ENCODE measurements at regions not wholly inside any gene's neighbourhood (a gene's known extent, or its start where the extent isn't known, plus 50 kb on each side); places are given as distances from the start of the nearest gene placed in this dataset.
"Not testable (repeated sequence)": the region's sequence is repeated elsewhere in the genome, so short reads cannot be mapped to it uniquely, and the experiment has no call there.

- H3K4me3 ChIP-seq (ENCODE audit: low read length in 2 of 2) = no peak overlapping the region
- no peak for DNase-seq (ENCODE audit: low read depth in 6 of 9, low spot score in 9 of 9)
- WGBS = 90% methylated on average over 6 of the region's 6 CpGs
Measured at GRCh38 chr16:47847220-47847970, 308.4 kb downstream of the ABCC12 start.

GRCh38 chr16:47834485-47835024 lies 321.2 kb downstream of the ABCC12 start:
- DNase-seq (ENCODE audit: low read depth in 6 of 9, low spot score in 9 of 9) = no peak
- Histone ChIP-seq H3K36me3 (ENCODE audit: control insufficient read depth in 2 of 2, insufficient read depth in 2 of 2, low read length in 1 of 2) (no peaks in the 10 kb centered on the region), H3K4me1 (ENCODE audit: control insufficient read depth in 2 of 2, insufficient read depth in 2 of 2, low read length in 2 of 2) (no peaks in the 10 kb centered on the region), H3K4me3 (ENCODE audit: low read length in 2 of 2) (no peak overlapping the region), H3K27me3 (ENCODE audit: control insufficient read depth in 2 of 2, insufficient read depth in 1 of 2, low read length in 1 of 2) (no peaks in the 10 kb centered on the region), H3K9me3 (ENCODE audit: control insufficient read depth in 2 of 2, insufficient read depth in 1 of 2, low read length in 1 of 2) (peaks cover 0 to 2% of the 10 kb centered on the region in 2 donors), H3K27ac (ENCODE audit: low read depth in 1 of 2, low read length in 1 of 2) (no peak overlapping the region)
- 79% methylated on average over 2 of the region's 2 CpGs for WGBS

More at GRCh38 chr16:47847220-47847970, 308.4 kb downstream of the ABCC12 start:
- Histone ChIP-seq H3K27me3 (ENCODE audit: control insufficient read depth in 2 of 2, insufficient read depth in 1 of 2, low read length in 1 of 2) (no peaks in the 10 kb centered on the region), H3K9me3 (ENCODE audit: control insufficient read depth in 2 of 2, insufficient read depth in 1 of 2, low read length in 1 of 2) (no peaks in the 10 kb centered on the region), H3K4me1 (ENCODE audit: control insufficient read depth in 2 of 2, insufficient read depth in 2 of 2, low read length in 2 of 2) (no peaks in the 10 kb centered on the region), H3K36me3 (ENCODE audit: control insufficient read depth in 2 of 2, insufficient read depth in 2 of 2, low read length in 1 of 2) (no peaks in the 10 kb centered on the region), H3K27ac (ENCODE audit: low read depth in 1 of 2, low read length in 1 of 2) (no peak overlapping the region)

- Histone ChIP-seq H3K4me3 (ENCODE audit: low read length in 2 of 2) (no peak overlapping the region), H3K9me3 (ENCODE audit: control insufficient read depth in 2 of 2, insufficient read depth in 1 of 2, low read length in 1 of 2) (peaks cover 0 to 2% of the 10 kb centered on the region in 2 donors), H3K4me1 (ENCODE audit: control insufficient read depth in 2 of 2, insufficient read depth in 2 of 2, low read length in 2 of 2) (no peaks in the 10 kb centered on the region), H3K27ac (ENCODE audit: low read depth in 1 of 2, low read length in 1 of 2) (no peak overlapping the region), H3K27me3 (ENCODE audit: control insufficient read depth in 2 of 2, insufficient read depth in 1 of 2, low read length in 1 of 2) (no peaks in the 10 kb centered on the region), H3K36me3 (ENCODE audit: control insufficient read depth in 2 of 2, insufficient read depth in 2 of 2, low read length in 1 of 2) (no peaks in the 10 kb centered on the region)
- 83% methylated on average over 1 of the region's 1 CpG for WGBS
- DNase-seq (ENCODE audit: low read depth in 6 of 9, low spot score in 9 of 9) = no peak
Measured at GRCh38 chr16:47833771-47834170, 322.0 kb downstream of the ABCC12 start.

- DNase-seq (ENCODE audit: low read depth in 6 of 9, low spot score in 9 of 9) = no peak
Measured at GRCh38 chr16:47829850-47830600, 325.8 kb downstream of the ABCC12 start.

GRCh38 chr16:47826070-47826469 lies 329.7 kb downstream of the ABCC12 start:
- Histone ChIP-seq H3K4me1 (ENCODE audit: control insufficient read depth in 2 of 2, insufficient read depth in 2 of 2, low read length in 2 of 2) (no peaks in the 10 kb centered on the region), H3K9me3 (ENCODE audit: control insufficient read depth in 2 of 2, insufficient read depth in 1 of 2, low read length in 1 of 2) (peaks cover 0 to 2% of the 10 kb centered on the region in 2 donors), H3K4me3 (ENCODE audit: low read length in 2 of 2) (no peak overlapping the region), H3K36me3 (ENCODE audit: control insufficient read depth in 2 of 2, insufficient read depth in 2 of 2, low read length in 1 of 2) (no peaks in the 10 kb centered on the region), H3K27me3 (ENCODE audit: control insufficient read depth in 2 of 2, insufficient read depth in 1 of 2, low read length in 1 of 2) (no peaks in the 10 kb centered on the region), H3K27ac (ENCODE audit: low read depth in 1 of 2, low read length in 1 of 2) (no peak overlapping the region)
- DNase-seq (ENCODE audit: low read depth in 6 of 9, low spot score in 9 of 9) = no peak
- WGBS = 90% methylated on average over 4 of the region's 4 CpGs

More at GRCh38 chr16:47829850-47830600, 325.8 kb downstream of the ABCC12 start:
- H3K36me3 ChIP-seq (ENCODE audit: control insufficient read depth in 2 of 2, insufficient read depth in 2 of 2, low read length in 1 of 2) = no peaks in the 10 kb centered on the region
- H3K4me3 ChIP-seq (ENCODE audit: low read length in 2 of 2) = no peak overlapping the region
- no peaks in the 10 kb centered on the region for H3K4me1 ChIP-seq (ENCODE audit: control insufficient read depth in 2 of 2, insufficient read depth in 2 of 2, low read length in 2 of 2)
- H3K9me3 ChIP-seq (ENCODE audit: control insufficient read depth in 2 of 2, insufficient read depth in 1 of 2, low read length in 1 of 2) = peaks cover 0 to 2% of the 10 kb centered on the region in 2 donors
- H3K27me3 ChIP-seq (ENCODE audit: control insufficient read depth in 2 of 2, insufficient read depth in 1 of 2, low read length in 1 of 2) = no peaks in the 10 kb centered on the region
- no peak overlapping the region for H3K27ac ChIP-seq (ENCODE audit: low read depth in 1 of 2, low read length in 1 of 2)
- WGBS = 90% methylated on average over 2 of the region's 2 CpGs

DNA sequence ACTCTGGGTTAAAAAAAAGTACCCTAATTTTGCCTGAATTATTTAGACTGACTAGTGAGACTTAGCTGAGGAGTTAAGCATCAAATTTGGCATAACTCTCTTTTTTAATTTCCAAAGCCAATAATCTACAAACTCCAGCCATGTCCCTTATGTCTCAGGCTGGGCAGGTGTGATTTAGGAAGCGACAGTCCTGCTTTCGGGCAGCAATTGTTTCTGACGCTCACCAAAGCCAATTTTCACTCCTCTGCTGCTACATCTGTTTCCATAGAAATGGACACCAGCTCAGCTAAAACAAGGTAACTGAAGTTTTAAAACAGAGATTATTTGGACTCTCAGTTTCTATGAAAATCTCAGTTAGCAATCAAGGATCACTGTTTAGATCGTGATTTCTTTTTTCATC lies 338.7 kb downstream of the ABCC12 start:
- peaks cover 0 to 4% of the 10 kb centered on the region in 2 donors for H3K9me3 ChIP-seq (ENCODE audit: control insufficient read depth in 2 of 2, insufficient read depth in 1 of 2, low read length in 1 of 2)
- 95% methylated on average over 4 of the region's 4 CpGs for WGBS
- no peak overlapping the region for H3K4me3 ChIP-seq (ENCODE audit: low read length in 2 of 2)
- H3K27me3 ChIP-seq (ENCODE audit: control insufficient read depth in 2 of 2, insufficient read depth in 1 of 2, low read length in 1 of 2) = no peaks in the 10 kb centered on the region
- no peak for DNase-seq (ENCODE audit: low read depth in 6 of 9, low spot score in 9 of 9)
- H3K36me3 ChIP-seq (ENCODE audit: control insufficient read depth in 2 of 2, insufficient read depth in 2 of 2, low read length in 1 of 2) = no peaks in the 10 kb centered on the region
- H3K27ac ChIP-seq (ENCODE audit: low read depth in 1 of 2, low read length in 1 of 2) = no peak overlapping the region
- no peaks in the 10 kb centered on the region for H3K4me1 ChIP-seq (ENCODE audit: control insufficient read depth in 2 of 2, insufficient read depth in 2 of 2, low read length in 2 of 2)

- Histone ChIP-seq H3K36me3 (ENCODE audit: control insufficient read depth in 2 of 2, insufficient read depth in 2 of 2, low read length in 1 of 2) (no peaks in the 10 kb centered on the region), H3K4me1 (ENCODE audit: control insufficient read depth in 2 of 2, insufficient read depth in 2 of 2, low read length in 2 of 2) (no peaks in the 10 kb centered on the region), H3K27me3 (ENCODE audit: control insufficient read depth in 2 of 2, insufficient read depth in 1 of 2, low read length in 1 of 2) (no peaks in the 10 kb centered on the region), H3K4me3 (ENCODE audit: low read length in 2 of 2) (no peak overlapping the region), H3K9me3 (ENCODE audit: control insufficient read depth in 2 of 2, insufficient read depth in 1 of 2, low read length in 1 of 2) (peaks cover 0 to 4% of the 10 kb centered on the region in 2 donors), H3K27ac (ENCODE audit: low read depth in 1 of 2, low read length in 1 of 2) (no peak overlapping the region)
- DNase-seq (ENCODE audit: low read depth in 6 of 9, low spot score in 9 of 9) = no peak
Measured at GRCh38 chr16:47816511-47816910, 339.3 kb downstream of the ABCC12 start.

DNA sequence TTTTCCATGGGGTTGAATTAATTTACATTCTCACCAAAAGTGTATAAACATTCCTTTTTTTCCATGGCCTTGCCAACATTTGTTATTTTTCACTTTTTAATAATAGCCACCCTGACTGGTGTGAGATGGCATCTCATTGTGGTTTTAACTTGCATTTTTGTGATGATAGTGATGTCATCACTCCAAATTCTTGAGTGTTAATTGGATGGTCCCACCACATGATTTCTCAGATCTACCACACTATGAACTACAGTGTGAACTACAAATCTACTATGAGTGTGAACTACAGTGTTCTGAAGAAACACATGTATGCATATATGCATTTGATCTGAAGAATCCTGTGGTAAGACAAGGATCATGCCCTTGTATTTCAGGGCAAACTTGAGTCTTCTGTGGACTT lies 340.1 kb downstream of the ABCC12 start:
- no peak for DNase-seq (ENCODE audit: low read depth in 6 of 9, low spot score in 9 of 9)
- Histone ChIP-seq H3K27me3 (ENCODE audit: control insufficient read depth in 2 of 2, insufficient read depth in 1 of 2, low read length in 1 of 2) (no peaks in the 10 kb centered on the region), H3K4me3 (ENCODE audit: low read length in 2 of 2) (no peak overlapping the region), H3K36me3 (ENCODE audit: control insufficient read depth in 2 of 2, insufficient read depth in 2 of 2, low read length in 1 of 2) (no peaks in the 10 kb centered on the region), H3K4me1 (ENCODE audit: control insufficient read depth in 2 of 2, insufficient read depth in 2 of 2, low read length in 2 of 2) (no peaks in the 10 kb centered on the region), H3K27ac (ENCODE audit: low read depth in 1 of 2, low read length in 1 of 2) (no peak overlapping the region), H3K9me3 (ENCODE audit: control insufficient read depth in 2 of 2, insufficient read depth in 1 of 2, low read length in 1 of 2) (peaks cover 0 to 4% of the 10 kb centered on the region in 2 donors)

GRCh38 chr16:47811758-47812157 lies 344.0 kb downstream of the ABCC12 start:
- not testable (repeated sequence) for H3K4me3 ChIP-seq (ENCODE audit: low read length in 2 of 2); H3K36me3 ChIP-seq (ENCODE audit: control insufficient read depth in 2 of 2, insufficient read depth in 2 of 2, low read length in 1 of 2); H3K27me3 ChIP-seq (ENCODE audit: control insufficient read depth in 2 of 2, insufficient read depth in 1 of 2, low read length in 1 of 2); H3K27ac ChIP-seq (ENCODE audit: low read depth in 1 of 2, low read length in 1 of 2); DNase-seq (ENCODE audit: low read depth in 6 of 9, low spot score in 9 of 9); H3K4me1 ChIP-seq (ENCODE audit: control insufficient read depth in 2 of 2, insufficient read depth in 2 of 2, low read length in 2 of 2); H3K9me3 ChIP-seq (ENCODE audit: control insufficient read depth in 2 of 2, insufficient read depth in 1 of 2, low read length in 1 of 2)
- 96% methylated on average over 2 of the region's 3 CpGs for WGBS
